NOMO-1 (cell line): ENCODE measurements at regions not wholly inside any gene's neighbourhood (a gene's known extent, or its start where the extent isn't known, plus 50 kb on each side); places are given as distances from the start of the nearest gene placed in this dataset.

Source experiments
- DNase-seq, 2 experiments: peaks; one replicate each; lab custom pipeline; 2025; ENCODE audit not compliant: unreplicated experiment in 2 of 2; lab: John Stamatoyannopoulos, UW

- DNase-seq, result no peak
These were observed 333.3 kb upstream of the ZFP64 start for GRCh38 chr20:52524861-52525260.

GRCh38 chr20:52518735-52519134 is 327.2 kb upstream of the ZFP64 start:
- no peak for DNase-seq

GRCh38 chr20:52515877-52516276 is 324.3 kb upstream of the ZFP64 start:
- no peak for DNase-seq

- DNase-seq, result no peak
These were observed 308.6 kb upstream of the ZFP64 start for GRCh38 chr20:52500157-52500556.

- no peak for DNase-seq
These were observed 306.2 kb upstream of the ZFP64 start for GRCh38 chr20:52497731-52498130.

GRCh38 chr20:52496191-52496590 is 304.6 kb upstream of the ZFP64 start:
- DNase-seq, result no peak

GRCh38 chr20:52494244-52494643 is 302.7 kb upstream of the ZFP64 start:
- peak; percentile 18 to 66 for DNase-seq

- peak; percentile 8 to 35 for DNase-seq
These were observed 301.7 kb upstream of the ZFP64 start for GRCh38 chr20:52493171-52493721.

- no peak for DNase-seq
These were observed 299.3 kb upstream of the ZFP64 start for GRCh38 chr20:52490711-52491430.

GRCh38 chr20:52484438-52484837 is 292.9 kb upstream of the ZFP64 start:
- DNase-seq, result no peak

- no peak for DNase-seq
These were observed 291.8 kb upstream of the ZFP64 start for GRCh38 chr20:52483382-52483781.

GRCh38 chr20:52482044-52482443 is 290.5 kb upstream of the ZFP64 start:
- DNase-seq, result no peak

- DNase-seq, result no peak
These were observed 289.9 kb upstream of the ZFP64 start for GRCh38 chr20:52481443-52481842.

GRCh38 chr20:52476074-52476750 is 284.6 kb upstream of the ZFP64 start:
- DNase-seq, result no peak

GRCh38 chr20:52473186-52473585 is 281.6 kb upstream of the ZFP64 start:
- DNase-seq, result no peak

GRCh38 chr20:52470561-52470960 is 279.0 kb upstream of the ZFP64 start:
- DNase-seq, result no peak

GRCh38 chr20:52469128-52469527 is 277.5 kb upstream of the ZFP64 start:
- no peak for DNase-seq

GRCh38 chr20:52465991-52466390 is 274.4 kb upstream of the ZFP64 start:
- DNase-seq, result no peak

- DNase-seq, result no peak
These were observed 270.0 kb upstream of the ZFP64 start for GRCh38 chr20:52461582-52461981.

GRCh38 chr20:52459150-52459549 is 267.6 kb upstream of the ZFP64 start:
- DNase-seq, result no peak

- no peak for DNase-seq
These were observed 266.2 kb upstream of the ZFP64 start for GRCh38 chr20:52457826-52458225.

GRCh38 chr20:52454660-52455059 is 263.1 kb upstream of the ZFP64 start:
- no peak for DNase-seq
